Hypothalamus (tissue), 51 donors: ENCODE measurements at regions not wholly inside any gene's neighbourhood (a gene's known extent, or its start where the extent isn't known, plus 50 kb on each side); places are given as distances from the start of the nearest gene placed in this dataset.
"Not testable (repeated sequence)": the region's sequence is repeated elsewhere in the genome, so short reads cannot be mapped to it uniquely, and the experiment has no call there.

Source experiments
- DNase-seq, 51 donors: peaks; one replicate each; lab custom pipeline; 2025; lab: John Stamatoyannopoulos, UW

DNA sequence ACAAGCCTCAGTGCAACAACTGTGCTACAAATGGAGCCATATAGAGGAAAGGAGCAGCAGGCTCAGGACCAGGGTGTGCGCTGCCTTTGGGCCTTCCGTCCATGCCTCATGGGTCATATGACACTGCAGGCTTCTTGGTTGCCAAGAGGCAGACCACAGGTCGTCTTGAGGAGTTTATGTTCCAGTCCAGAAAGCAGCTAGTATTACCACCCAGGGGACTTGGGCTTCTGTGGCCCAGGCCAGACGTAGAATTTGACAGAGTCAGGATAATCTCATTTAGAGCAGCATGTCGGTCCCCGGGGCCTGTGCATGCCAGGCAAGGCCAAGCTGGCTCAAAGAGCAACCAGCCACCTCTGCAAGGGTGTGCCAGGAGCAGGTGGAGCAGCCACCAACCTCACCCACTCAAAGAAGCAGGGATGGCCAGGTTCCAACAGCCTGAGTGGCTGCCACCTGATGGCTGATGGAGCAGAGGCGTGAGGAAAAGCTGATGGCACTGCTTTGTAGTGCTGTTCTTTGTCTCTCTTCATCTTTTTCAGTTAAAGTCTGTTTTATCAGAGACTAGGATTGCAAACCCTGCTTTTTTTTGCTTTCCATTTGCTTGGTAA lies 109.1 kb downstream of the CCDC74A start:
- not testable (repeated sequence) for DNase-seq

DNA sequence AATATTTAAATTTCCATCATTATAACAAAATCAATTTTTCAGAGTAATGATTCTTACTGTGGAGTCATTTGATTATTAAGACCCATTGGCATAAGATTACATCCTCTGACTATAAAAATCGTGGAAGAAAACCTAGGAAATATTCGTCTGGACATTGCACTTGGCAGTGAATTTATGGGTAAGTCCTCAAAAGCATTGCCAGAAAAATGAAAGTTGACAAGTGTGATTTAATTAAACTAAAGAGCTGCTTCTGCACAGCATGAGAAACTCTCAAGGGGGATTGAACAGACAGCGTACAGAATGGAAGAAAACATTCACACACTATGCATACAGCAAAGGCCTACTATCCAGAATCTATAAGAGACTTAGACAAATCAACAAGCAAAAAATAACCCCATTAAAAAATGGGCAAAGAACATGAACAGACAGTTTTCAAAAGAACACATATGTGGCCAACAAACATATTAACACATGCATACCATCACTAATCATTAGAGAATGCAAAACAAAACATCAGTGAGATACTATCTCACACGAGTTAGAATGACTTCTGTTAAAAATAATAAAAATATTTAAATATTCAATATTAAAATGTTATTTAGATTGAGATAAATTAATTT lies 111.4 kb downstream of the CCDC74A start:
- DNase-seq, result not testable (repeated sequence)

DNA sequence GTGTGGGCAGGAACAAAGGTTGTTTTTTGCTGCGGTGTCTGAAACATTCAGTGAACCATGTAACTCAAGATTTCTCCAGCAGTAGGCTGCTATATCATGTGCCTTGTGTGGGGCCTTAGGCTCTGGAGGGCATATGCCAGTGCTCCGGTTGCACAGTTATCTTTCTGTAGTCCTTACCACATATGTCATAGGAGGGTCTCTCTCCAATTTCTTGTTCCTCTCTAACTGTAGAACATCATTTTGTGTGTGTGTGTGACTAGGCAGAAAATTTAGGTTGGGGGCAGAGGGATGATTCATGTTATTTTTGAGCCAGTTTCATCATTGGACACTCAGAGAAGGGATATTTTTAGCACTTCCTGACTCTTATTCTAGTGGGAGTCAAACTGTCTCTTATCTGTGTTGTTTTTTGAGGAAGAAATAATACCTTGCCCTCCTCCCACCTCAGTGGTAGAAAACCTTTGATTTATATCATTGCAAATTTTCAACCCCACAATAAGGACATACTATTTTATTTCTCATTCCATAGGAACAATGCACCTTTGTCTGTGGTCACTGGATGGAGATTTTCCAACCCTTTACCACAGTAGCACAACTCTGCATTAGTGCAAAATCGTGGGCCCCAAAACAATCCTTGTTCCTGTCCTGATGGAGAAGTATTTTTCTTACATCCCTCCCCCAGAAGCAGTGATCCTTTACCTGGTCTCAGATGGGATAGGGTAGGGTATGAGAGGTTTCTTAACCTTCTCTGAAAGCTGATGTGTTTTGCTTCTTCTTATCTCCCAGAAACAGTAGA lies 113.9 kb downstream of the CCDC74A start:
- DNase-seq, result no peak

DNA sequence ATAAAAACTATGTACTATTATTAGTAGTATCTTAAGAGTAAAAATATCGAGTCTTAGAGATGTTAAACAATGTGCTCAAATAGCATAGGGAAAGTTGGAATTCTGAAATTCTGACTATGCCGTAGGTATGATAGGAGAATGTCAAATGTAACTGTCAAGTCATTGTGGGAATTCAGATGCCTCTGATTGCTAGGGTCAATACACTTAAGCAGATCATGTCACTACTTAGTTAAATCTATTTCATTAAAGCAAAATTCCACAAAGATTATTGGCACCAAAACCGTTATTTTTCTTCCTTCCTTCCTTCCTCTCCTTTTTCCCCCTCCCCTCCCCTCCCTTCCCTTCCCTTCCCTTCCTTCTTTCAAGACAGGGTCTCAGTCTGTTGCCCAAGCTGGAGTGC lies 115.5 kb downstream of the CCDC74A start:
- DNase-seq, result not testable (repeated sequence)

DNA sequence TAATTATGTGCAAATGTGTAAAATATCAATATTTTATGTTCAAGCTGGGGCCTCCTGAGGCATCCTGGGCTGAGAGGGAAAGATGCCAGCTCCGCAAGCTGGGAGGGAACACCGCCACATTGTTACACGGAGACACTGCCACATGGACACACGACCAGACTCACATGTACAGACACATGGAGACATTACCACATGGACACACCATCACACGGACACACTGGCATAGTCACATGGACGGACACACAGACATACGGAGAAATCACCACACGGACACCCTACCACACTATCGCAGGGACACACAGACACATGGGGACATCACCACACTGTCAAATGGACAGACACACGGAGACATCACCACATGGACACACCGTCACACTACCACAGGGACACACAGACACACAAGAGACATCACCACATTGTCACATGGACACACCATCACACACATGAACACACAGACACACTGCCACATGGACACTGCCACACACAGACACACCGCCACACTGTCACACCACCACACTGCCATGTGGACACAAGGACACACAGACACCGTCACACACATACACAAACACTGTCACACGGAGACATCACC lies 117.6 kb downstream of the CCDC74A start:
- no peak for DNase-seq

DNA sequence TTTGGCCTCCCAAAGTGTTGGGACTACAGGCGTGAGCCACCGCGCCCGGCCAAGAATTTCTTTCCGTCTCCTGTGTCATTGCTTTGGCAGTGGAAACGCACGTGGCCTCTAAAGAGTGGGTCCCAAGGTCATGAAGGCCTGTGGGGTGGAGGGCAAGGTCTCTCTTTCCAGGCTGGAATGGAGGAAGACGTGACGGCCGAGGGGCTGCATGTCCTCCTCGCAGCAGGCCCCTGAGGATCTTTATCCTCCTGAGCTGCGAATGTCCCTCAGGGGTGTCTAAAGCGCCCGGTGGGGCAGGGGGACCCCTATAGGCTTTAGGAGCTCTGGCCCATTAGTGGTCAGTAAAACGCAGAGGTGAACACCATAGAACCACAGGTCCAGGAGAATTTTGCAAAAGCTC lies 118.5 kb downstream of the CCDC74A start:
- DNase-seq, result not testable (repeated sequence)

DNA sequence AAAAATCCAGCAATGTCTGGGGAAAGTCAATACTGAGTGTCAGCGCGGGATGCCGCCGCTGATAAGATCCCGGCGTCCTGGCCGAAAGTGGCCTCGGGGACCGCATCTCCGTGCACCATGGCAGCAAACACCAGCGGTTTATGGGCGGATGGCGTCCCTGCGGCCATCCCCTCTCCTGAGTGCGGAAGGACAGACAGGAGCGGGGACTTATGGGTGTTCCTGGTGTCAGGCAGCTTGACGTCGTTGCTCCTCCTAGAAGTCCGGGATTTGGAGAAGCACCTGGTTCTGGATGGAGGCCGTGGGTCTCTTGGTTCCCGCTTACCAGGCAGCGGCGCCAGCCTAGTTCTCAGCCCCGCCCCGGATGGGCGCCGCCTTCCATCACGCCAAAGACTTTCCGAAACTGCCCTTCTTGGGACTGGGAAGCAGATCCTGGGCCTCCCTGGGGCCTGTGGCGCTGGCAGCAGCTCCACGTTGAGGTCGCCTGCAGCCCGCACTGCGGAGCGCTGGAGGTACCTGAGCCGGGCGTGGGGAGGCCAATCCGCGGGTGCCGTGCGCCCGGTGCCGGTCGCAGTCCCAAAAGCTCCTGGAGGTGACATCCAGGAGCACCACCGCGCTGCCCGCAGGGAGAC lies 119.1 kb downstream of the CCDC74A start:
- DNase-seq, result no peak

DNA sequence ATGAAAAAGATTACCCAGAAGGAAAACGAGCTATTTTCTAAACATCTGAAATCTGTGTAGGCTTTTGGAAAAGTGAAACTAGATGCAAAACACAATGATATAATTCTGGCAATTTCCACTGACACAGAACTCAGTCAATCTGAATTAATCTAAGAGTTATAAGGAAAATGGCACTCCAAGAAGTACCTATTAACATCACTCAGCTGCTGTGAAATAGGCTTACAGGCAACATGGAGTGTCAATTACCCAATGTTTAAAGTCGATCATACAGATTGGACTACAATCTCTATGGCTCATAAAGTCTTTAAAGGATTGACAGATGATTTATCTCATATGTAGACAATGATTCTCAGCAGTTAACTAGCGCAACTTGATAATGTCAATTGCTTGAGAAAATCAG lies 120.9 kb downstream of the CCDC74A start:
- DNase-seq, result not testable (repeated sequence)

DNA sequence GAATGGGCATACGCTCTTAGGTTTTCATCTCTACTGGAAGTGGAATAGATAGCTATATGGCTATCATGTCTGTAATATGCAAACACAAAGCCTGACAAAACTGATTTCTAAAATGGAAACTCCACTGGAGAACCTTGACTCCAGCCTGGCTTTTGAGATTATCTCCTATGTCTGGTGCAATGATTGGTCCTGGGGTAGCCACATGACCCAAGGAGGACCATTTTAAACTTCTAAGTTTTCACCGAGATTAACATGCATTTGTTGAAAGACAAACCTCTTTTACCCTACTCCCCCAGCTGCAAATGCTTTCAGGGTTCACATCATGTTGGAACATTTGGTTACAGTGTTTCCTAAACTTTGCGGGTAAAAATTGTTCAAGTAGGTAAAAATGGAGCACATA lies 124.6 kb downstream of the CCDC74A start:
- not testable (repeated sequence) for DNase-seq

DNA sequence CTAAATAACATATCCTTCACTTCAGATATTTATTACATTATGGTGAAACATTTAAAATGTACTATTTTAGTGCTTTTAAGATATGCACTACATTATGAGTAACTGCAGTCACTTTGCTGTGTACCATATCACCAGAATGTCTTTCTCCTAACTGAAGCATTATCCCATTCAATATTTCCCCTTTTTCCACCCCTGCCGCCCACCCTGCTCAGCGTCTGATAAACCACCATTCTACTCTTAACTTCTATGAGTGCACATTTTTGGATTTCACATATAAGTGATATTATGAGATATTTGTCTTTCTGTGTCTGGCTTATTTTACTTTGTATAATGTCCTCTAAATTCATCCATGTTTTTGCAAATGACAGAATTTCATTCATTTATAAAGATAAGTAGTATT lies 126.4 kb downstream of the CCDC74A start:
- not testable (repeated sequence) for DNase-seq

DNA sequence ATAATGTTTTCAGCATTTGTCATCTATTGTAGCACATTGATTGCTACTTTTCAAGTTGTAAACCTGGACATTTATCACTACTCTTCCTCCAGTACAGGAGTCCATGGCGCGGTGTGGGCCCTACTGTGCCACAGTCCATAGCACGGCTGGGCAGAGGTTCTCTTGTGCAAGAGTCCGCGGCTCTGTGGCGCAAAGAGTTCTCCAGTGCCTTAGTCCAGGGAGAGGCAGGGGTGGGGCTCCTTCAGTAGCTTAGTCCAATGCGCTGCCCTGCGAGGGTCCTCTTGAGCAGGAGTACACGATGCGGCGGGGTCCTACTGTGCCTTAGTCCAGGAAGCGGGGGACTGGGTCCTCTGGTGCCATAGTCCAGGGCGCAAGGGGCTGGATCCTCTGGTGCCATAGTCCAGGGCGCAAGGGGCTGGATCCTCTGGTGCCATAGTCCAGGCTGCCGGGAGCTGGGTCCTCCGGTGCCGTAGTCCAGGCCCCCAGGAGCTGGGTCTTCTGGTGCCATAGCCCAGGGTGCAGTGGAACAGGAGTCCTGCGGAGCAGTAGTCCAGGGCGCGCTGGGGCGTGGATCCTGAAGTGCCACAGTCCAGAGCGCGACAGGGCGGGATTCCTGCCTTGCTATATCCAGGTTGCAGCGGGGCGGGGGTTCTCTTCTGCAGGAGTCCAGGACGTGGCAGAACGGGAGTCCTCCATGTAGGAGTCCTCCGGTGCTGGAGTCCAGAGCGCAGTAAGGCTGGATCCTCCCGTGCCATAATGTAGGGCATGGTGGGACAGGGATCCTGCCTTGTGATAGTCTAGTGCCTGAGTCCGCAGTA lies 129.3 kb downstream of the CCDC74A start:
- no peak for DNase-seq

DNA sequence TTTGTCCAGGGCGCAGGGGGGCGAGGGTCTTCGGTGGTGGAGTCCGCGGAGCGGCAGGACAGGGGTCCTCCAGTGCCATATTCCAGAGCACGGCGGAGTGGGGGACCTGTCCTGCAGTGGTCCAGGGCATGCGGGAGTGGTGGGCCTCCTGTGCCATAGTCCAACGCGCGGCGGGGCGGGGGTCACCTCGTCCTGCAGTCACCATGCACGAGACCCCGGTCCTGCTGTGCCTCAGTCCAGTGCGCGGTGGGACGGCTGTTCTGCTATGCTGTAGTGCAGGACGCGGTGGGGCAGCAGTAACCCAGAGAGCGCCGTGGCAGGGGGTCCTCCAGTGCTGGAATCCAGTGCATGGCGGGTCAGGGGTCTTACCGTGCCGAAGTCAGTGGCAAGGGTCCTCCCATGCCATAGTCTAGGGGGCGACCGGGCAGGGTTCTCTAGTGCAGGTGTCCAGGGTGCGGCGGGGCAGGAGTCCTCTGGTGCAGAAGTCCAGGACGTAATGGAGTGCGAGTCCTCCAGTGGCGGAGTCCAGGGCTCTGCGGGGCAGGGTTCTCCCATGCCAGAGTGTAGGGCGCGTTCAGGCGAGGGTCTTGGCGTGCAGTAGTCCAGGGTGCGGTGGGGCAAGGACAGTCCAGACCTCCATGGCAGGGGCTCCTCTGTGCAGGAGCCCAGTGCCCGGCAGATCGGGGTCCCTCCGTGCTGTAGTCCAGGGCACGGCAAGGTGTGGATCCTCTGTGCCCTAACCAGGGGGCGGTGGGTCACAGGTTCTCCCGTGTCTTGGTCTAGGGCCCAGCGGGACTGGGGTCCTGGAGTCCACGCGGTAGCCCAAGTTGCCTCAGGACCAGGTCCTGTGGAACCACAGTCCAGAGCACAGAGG lies 130.4 kb downstream of the CCDC74A start:
- DNase-seq, result no peak

DNA sequence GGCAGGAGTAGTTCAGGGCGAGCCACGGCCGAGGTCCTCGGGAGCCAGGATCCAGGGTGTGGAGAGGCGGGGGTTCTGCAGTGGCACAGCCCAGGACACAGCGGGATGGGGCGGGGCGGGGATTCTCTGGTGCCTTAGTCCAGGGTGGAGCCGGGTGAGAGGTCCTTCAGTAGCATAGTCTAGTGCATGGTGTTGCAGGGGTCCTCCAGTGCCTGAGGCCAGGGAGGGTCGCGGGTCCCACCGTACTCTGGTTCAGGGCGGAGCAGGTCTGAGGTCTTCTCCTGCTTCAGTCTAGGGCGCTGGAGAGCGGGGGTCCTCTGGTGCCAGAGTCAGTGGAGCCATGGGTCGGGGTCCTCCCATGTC lies 131.1 kb downstream of the CCDC74A start:
- DNase-seq, result no peak

DNA sequence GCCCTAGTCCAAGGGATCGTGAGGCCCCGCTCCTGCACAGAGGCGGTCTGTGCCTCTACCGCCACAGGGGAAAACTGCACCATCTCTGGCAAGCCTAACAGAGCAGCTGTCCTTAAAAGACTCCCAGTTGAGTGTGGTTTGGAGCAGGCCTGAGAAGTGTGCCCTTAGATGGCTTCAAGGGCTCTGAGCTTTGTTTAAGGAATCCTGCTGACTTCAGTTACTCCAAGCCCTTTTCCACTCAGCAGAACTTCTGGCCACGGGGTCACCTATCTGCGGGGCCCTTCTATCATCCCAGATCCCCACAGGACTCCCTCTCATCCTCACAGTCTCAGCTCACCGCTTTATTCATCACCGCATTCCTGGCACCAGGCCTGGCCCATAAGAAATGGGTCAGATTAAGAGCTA lies 131.5 kb downstream of the CCDC74A start:
- no peak for DNase-seq

DNA sequence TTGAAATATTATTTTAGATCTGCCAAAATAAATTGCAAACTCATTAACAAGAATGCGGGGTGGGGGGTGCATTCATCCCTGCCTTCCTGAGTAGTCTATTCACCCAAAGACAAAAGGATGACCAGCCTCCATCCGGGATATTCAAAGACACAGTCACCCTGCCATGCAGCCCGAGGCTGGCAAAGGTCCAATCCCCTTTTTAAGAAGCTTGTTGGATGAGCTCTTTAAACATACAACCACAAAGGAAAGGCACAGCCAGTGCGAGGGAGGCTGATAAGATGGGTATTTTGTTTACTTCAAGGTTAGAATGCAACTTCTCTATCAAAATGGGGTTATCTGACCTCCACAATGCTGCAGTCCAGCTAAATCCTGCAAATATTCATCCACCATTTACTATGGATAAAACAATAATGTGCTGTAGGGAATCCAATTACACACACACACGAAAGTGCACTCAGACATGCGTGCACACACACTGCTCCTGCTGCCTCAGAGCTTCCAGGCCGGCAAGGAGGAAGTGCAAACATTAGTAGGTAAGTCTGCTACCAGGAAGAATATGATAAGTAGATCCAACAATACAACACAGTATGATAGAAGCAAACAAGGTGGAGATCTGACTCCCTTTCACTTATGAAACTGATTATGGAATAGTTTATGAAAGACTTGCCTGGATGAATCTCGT lies 133.6 kb downstream of the CCDC74A start:
- not testable (repeated sequence) for DNase-seq

DNA sequence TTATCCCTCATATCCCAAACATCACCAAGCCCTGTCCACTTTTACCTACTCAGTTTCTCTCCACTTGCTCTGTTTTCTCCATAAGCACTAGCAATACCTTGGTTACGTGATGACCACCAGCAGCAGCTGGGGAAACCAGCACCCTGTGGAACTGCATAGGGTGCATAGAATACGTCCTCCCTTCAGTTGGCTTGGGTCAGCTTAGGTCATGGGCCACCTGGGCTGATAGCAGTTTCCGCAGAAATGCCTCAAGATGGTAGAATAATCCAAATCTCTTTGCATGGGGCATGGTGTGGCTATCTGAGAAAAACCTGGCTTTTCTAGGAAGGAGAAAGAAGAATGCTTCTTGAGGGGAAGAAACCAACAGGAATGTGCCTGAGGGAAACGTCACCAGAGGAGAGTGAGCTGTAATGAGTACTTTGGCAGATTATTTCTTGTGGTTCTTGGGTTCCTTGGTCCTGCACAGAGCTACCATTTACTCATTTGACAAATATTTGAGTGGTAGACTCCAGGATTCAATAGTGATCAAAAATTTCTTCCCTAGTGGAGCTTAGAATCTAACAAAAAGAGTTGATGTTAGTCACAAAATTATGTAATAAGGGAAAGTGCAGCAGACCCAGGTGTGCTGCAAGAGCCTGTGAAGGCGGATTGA lies 134.3 kb downstream of the CCDC74A start:
- not testable (repeated sequence) for DNase-seq

DNA sequence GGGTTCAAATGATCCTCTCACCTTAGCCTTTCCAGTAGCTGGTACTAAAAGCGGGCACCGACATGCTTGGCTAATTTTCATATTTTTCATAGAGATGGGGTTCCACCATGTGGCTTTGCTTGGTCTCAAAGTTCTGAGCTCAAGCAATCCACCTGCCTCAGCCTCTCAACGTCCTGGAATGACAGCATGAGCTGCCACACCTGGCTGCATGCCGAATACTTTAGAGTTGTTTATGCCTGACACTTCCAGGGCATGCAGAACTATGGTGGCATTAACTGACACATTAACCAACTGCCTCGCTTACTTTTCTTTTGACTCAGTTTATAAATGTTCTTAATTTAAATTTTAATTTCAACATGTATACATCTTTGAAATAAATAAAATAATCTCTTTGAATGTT lies 135.8 kb downstream of the CCDC74A start:
- not testable (repeated sequence) for DNase-seq

DNA sequence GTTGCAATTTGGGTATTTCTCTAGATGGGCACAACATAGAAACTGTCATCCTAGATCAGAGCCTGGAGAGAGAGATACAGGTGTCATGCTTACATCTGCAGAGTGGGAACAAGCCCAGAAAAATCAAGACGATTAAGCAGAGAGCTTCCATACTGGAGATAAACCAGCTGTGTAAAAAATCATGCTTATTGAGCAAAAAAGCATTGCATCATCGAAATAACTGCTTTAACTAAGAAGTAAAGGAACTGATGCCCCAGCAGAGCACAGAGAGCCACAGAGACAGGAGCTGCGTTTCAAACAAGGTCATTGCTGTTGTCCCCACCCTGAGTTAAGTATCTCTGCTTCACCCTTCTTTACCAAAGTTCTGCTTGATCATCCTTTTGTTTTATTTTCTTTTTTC lies 138.0 kb downstream of the CCDC74A start:
- DNase-seq, result not testable (repeated sequence)
